CD14-positive monocyte (primary cell): ENCODE measurements at regions not wholly inside any gene's neighbourhood (a gene's known extent, or its start where the extent isn't known, plus 50 kb on each side); places are given as distances from the start of the nearest gene placed in this dataset.

Experiments used
- DNase-seq, 3 donors: peaks; one replicate each; pipeline ENCODE4 v3.0.0-alpha.2; 2011 to 2022
- H2AFZ ChIP-seq: 2 replicates; pipeline ENCODE4 v1.6.0; 2012; ENCODE audit warnings: mild to moderate bottlenecking, low read depth, low read length, inconsistent platforms; ENCODE audit not compliant: insufficient read depth, poor library complexity, severe bottlenecking
- H3K27ac ChIP-seq, 2 donors: 1 replicate in 1 of 2; 2 replicates in 1 of 2; pipeline ENCODE4 v1.5.1; 2012 to 2013; ENCODE audit warnings: low read length in 2 of 2, control low read depth in 1 of 2, inconsistent platforms in 1 of 2, low read depth in 1 of 2, mild to moderate bottlenecking in 1 of 2
- H3K27me3 ChIP-seq, 2 donors: one replicate each; pipeline versions ENCODE4 v1.6.0 to v1.6.1; 2011 to 2013; ENCODE audit warnings: low read length in 2 of 2; ENCODE audit not compliant: control insufficient read depth in 2 of 2, insufficient read depth in 2 of 2
- H3K36me3 ChIP-seq, 2 donors: replicated peaks in 1 of 2; 1 replicate in 1 of 2; 2 replicates in 1 of 2; pipeline versions ENCODE4 v1.5.1 to v1.6.1; 2012 to 2013; ENCODE audit warnings: low read length in 2 of 2, control low read depth in 1 of 2, inconsistent platforms in 1 of 2, mild to moderate bottlenecking in 1 of 2; ENCODE audit not compliant: insufficient read depth in 2 of 2, control insufficient read depth in 1 of 2
- H3K4me1 ChIP-seq, 2 donors: 1 replicate in 1 of 2; 2 replicates in 1 of 2; pipeline versions ENCODE4 v1.5.1 to v1.6.1; 2012 to 2013; ENCODE audit warnings: low read length in 2 of 2, control low read depth in 1 of 2, inconsistent platforms in 1 of 2, mild to moderate bottlenecking in 1 of 2, moderate library complexity in 1 of 2; ENCODE audit not compliant: insufficient read depth in 2 of 2, control insufficient read depth in 1 of 2
- H3K4me2 ChIP-seq: replicated peaks from 2 replicates; pipeline ENCODE3; 2012; ENCODE audit warnings: low read length, moderate library complexity, mild to moderate bottlenecking; ENCODE audit not compliant: poor library complexity, severe bottlenecking; ENCODE audit errors: extremely low read depth
- H3K4me3 ChIP-seq, 3 experiments: fragments of 200-600 bp in 1 of 3; sonication (generic) in 1 of 3; replicated peaks in 1 of 3; 1 replicate in 2 of 3; 2 replicates in 1 of 3; pipeline ENCODE4 v1.5.1; 2011 to 2013; ENCODE audit warnings: low read length in 3 of 3, mild to moderate bottlenecking in 3 of 3, control low read depth in 2 of 3, low read depth in 2 of 3, inconsistent platforms in 1 of 3, moderate library complexity in 1 of 3
- H3K79me2 ChIP-seq: 2 replicates; pipeline ENCODE4 v1.6.0; 2012; ENCODE audit warnings: mild to moderate bottlenecking, control low read depth, inconsistent platforms, low read length, moderate library complexity; ENCODE audit not compliant: insufficient read depth
- H3K9ac ChIP-seq: 2 replicates; pipeline ENCODE4 v1.6.0; 2017; ENCODE audit warnings: low read length, mild to moderate bottlenecking; ENCODE audit not compliant: insufficient read depth, poor library complexity, severe bottlenecking
- H3K9me3 ChIP-seq, 2 donors: replicated peaks in 1 of 2; 1 replicate in 1 of 2; 2 replicates in 1 of 2; pipeline versions ENCODE4 v1.5.1 to v1.6.1; 2012 to 2013; ENCODE audit warnings: low read length in 2 of 2, control low read depth in 1 of 2; ENCODE audit not compliant: control insufficient read depth in 1 of 2, insufficient read depth in 1 of 2
- H4K20me1 ChIP-seq: 2 replicates; pipeline ENCODE4 v1.6.0; 2012; ENCODE audit warnings: mild to moderate bottlenecking, low read length, control low read depth, moderate library complexity; ENCODE audit not compliant: insufficient read depth
- H3K27ac Mint-ChIP-seq, 7 donors: one replicate each; pipeline ENCODE4 v1.8.0; 2020; ENCODE audit warnings: mild to moderate bottlenecking in 7 of 7, mixed read lengths in 7 of 7, moderate library complexity in 6 of 7, inconsistent platforms in 2 of 7
- H3K27me3 Mint-ChIP-seq, 3 donors: one replicate each; pipeline ENCODE4 v1.8.0; 2021 to 2022; ENCODE audit warnings: low read depth in 3 of 3, mild to moderate bottlenecking in 3 of 3, mixed read lengths in 3 of 3, moderate library complexity in 3 of 3, inconsistent platforms in 1 of 3
- H3K36me3 Mint-ChIP-seq, 2 donors: one replicate each; pipeline ENCODE4 v1.8.0; 2020; ENCODE audit warnings: mixed read lengths in 2 of 2, inconsistent platforms in 1 of 2, mild to moderate bottlenecking in 1 of 2
- H3K4me1 Mint-ChIP-seq: one replicate; pipeline ENCODE4 v1.8.0; 2020; ENCODE audit warnings: mild to moderate bottlenecking, mixed read lengths
- H3K4me3 Mint-ChIP-seq, 2 donors: one replicate each; pipeline ENCODE4 v1.8.0; 2020; ENCODE audit warnings: mild to moderate bottlenecking in 2 of 2, mixed read lengths in 2 of 2, moderate library complexity in 1 of 2
- H3K9me3 Mint-ChIP-seq, 7 donors: one replicate each; pipeline ENCODE4 v1.8.0; 2020 to 2022; ENCODE audit warnings: mixed read lengths in 7 of 7, mild to moderate bottlenecking in 6 of 7, moderate library complexity in 6 of 7, inconsistent platforms in 2 of 7
- CTCF ChIP-seq: fragments of 200-600 bp; IDR thresholded peaks from one replicate; pipeline ENCODE4 v1.8.0; 2022; ENCODE audit warnings: antibody characterized with exemption, mild to moderate bottlenecking
- WGBS: methylation state at CpG from one replicate; pipeline ENCODE4 v1.1.5; 2013; ENCODE audit warnings: missing lambda C conversion rate; ENCODE audit not compliant: insufficient coverage; 5-methylcytosine and 5-hydroxymethylcytosine counted together
- intact Hi-C, 2 donors: fragments of 100-400 bp; cut with micrococcal nuclease; formaldehyde crosslinking; loops; one replicate each; pipeline versions ENCODE4 v1.15.0 to v1.15.1; 2023

- no peak overlapping the region for H3K4me3 Mint-ChIP-seq
- no peak overlapping the region for H2AFZ ChIP-seq
- H3K9me3 Mint-ChIP-seq: peaks cover 4 to 16% (median 9%) of the 10 kb centered on the region in 7 donors
- TF ChIP-seq CTCF: no peak
- peaks cover under 1 to 2% of the 10 kb centered on the region in 2 donors for H3K9me3 ChIP-seq
- DNase-seq: no peak
- H3K27me3 Mint-ChIP-seq: peaks cover 0 to 5% (median 2%) of the 10 kb centered on the region in 3 donors
- intact Hi-C loops: no loop called here
- no peak overlapping the region for H3K27ac ChIP-seq
- H3K4me2 ChIP-seq: no peak overlapping the region
- H3K9ac ChIP-seq: no peak overlapping the region
- no peak overlapping the region for H3K27ac Mint-ChIP-seq
- H3K36me3 ChIP-seq: no peaks in the 10 kb centered on the region
- no peaks in the 10 kb centered on the region for H3K27me3 ChIP-seq
- no peaks in the 10 kb centered on the region for H3K4me1 ChIP-seq
- no peaks in the 10 kb centered on the region for H3K36me3 Mint-ChIP-seq
- no peaks in the 10 kb centered on the region for H3K4me1 Mint-ChIP-seq
- H4K20me1 ChIP-seq: no peaks in the 10 kb centered on the region
- no peaks in the 10 kb centered on the region for H3K79me2 ChIP-seq
- 86% methylated on average over 26 of the region's 27 CpGs for WGBS
- H3K4me3 ChIP-seq: no peak overlapping the region
Measured at GRCh38 chr7:156504687-156505545, 135.7 kb upstream of the RNF32 start.

- H3K27ac Mint-ChIP-seq: no peak overlapping the region
- intact Hi-C loops: no loop called here
- no peak overlapping the region for H3K4me3 Mint-ChIP-seq
- no peaks in the 10 kb centered on the region for H3K4me1 Mint-ChIP-seq
- peaks cover 0 to 14% (median 6%) of the 10 kb centered on the region in 7 donors for H3K9me3 Mint-ChIP-seq
- no peaks in the 10 kb centered on the region for H3K36me3 Mint-ChIP-seq
- H3K4me3 ChIP-seq: no peak overlapping the region
- no peak for TF ChIP-seq CTCF
- no peak overlapping the region for H3K27ac ChIP-seq
- no peak for DNase-seq
- no peaks in the 10 kb centered on the region for H3K27me3 ChIP-seq
- no peaks in the 10 kb centered on the region for H3K4me1 ChIP-seq
- H2AFZ ChIP-seq: no peak overlapping the region
- H3K27me3 Mint-ChIP-seq: peaks cover 0 to 5% (median 2%) of the 10 kb centered on the region in 3 donors
- no peaks in the 10 kb centered on the region for H3K36me3 ChIP-seq
- no peaks in the 10 kb centered on the region for H3K9me3 ChIP-seq
- H3K79me2 ChIP-seq: no peaks in the 10 kb centered on the region
- H3K9ac ChIP-seq: no peak overlapping the region
- 96% methylated on average over 15 of the region's 17 CpGs for WGBS
- no peaks in the 10 kb centered on the region for H4K20me1 ChIP-seq
- H3K4me2 ChIP-seq: no peak overlapping the region
Measured at GRCh38 chr7:156504006-156504405, 136.6 kb upstream of the RNF32 start.
